ENCODE measurements at regions not wholly inside any gene's neighbourhood (a gene's known extent, or its start where the extent isn't known, plus 50 kb on each side); places are given as distances from the start of the nearest gene placed in this dataset.
"Not testable (repeated sequence)": the region's sequence is repeated elsewhere in the genome, so short reads cannot be mapped to it uniquely, and the experiment has no call there.

GRCh38 chr15:84130098-84130831 is 105.3 kb upstream of the GOLGA6L4 start:
- H3K27ac Mint-ChIP-seq; H3K4me3 Mint-ChIP-seq; H3K9me3 Mint-ChIP-seq; H3K4me1 Mint-ChIP-seq (ENCODE audit: low read depth); H3K36me3 Mint-ChIP-seq (ENCODE audit: insufficient read depth in 2 of 2); ATAC-seq (replicated peaks in 1 of 2); H3K27me3 Mint-ChIP-seq (ENCODE audit: low read depth); DNase-seq: not testable (repeated sequence)

GRCh38 chr15:84135931-84136456 is 99.6 kb upstream of the GOLGA6L4 start:
- not testable (repeated sequence) for H3K27me3 Mint-ChIP-seq (ENCODE audit: low read depth); ATAC-seq (replicated peaks in 1 of 2); H3K27ac Mint-ChIP-seq; H3K36me3 Mint-ChIP-seq (ENCODE audit: insufficient read depth in 2 of 2); H3K9me3 Mint-ChIP-seq; H3K4me3 Mint-ChIP-seq; DNase-seq; H3K4me1 Mint-ChIP-seq (ENCODE audit: low read depth)

- no peaks in the 10 kb centered on the region for H3K36me3 Mint-ChIP-seq (ENCODE audit: insufficient read depth in 2 of 2)
- peaks cover 13% of the 10 kb centered on the region for H3K4me1 Mint-ChIP-seq (ENCODE audit: low read depth)
- no peak overlapping the region for H3K27ac Mint-ChIP-seq
- no peaks in the 10 kb centered on the region for H3K27me3 Mint-ChIP-seq (ENCODE audit: low read depth)
- ATAC-seq (replicated peaks in 1 of 2) (peak; percentile 100), DNase-seq (peak; percentile 79 to 81)
- peak overlapping the region; percentile 58 for H3K4me3 Mint-ChIP-seq
- no peaks in the 10 kb centered on the region for H3K9me3 Mint-ChIP-seq
These were observed 92.7 kb upstream of the GOLGA6L4 start for GRCh38 chr15:84142888-84143337.

- no peaks in the 10 kb centered on the region for H3K27me3 Mint-ChIP-seq (ENCODE audit: low read depth)
- no peaks in the 10 kb centered on the region for H3K9me3 Mint-ChIP-seq
- no peak for DNase-seq
- no peaks in the 10 kb centered on the region for H3K36me3 Mint-ChIP-seq (ENCODE audit: insufficient read depth in 2 of 2)
- no peak for ATAC-seq (replicated peaks in 1 of 2)
- peaks cover 13% of the 10 kb centered on the region for H3K4me1 Mint-ChIP-seq (ENCODE audit: low read depth)
- peak overlapping the region; percentile 66 for H3K27ac Mint-ChIP-seq
- peak overlapping the region in 1 of 2 donors; percentile 58 for H3K4me3 Mint-ChIP-seq
These were observed 91.7 kb upstream of the GOLGA6L4 start for GRCh38 chr15:84143753-84144314.

- not testable (repeated sequence) for H3K27me3 Mint-ChIP-seq (ENCODE audit: low read depth); ATAC-seq (replicated peaks in 1 of 2); DNase-seq; H3K36me3 Mint-ChIP-seq (ENCODE audit: insufficient read depth in 2 of 2); H3K9me3 Mint-ChIP-seq; H3K27ac Mint-ChIP-seq; H3K4me3 Mint-ChIP-seq
- H3K4me1 Mint-ChIP-seq (ENCODE audit: low read depth): peaks cover 13% of the 10 kb centered on the region
These were observed 90.6 kb upstream of the GOLGA6L4 start for GRCh38 chr15:84144946-84145345.

GRCh38 chr15:84146299-84146698 is 89.3 kb upstream of the GOLGA6L4 start:
- not testable (repeated sequence) for H3K9me3 Mint-ChIP-seq; DNase-seq; H3K36me3 Mint-ChIP-seq (ENCODE audit: insufficient read depth in 2 of 2); ATAC-seq (replicated peaks in 1 of 2); H3K27ac Mint-ChIP-seq; H3K4me3 Mint-ChIP-seq; H3K27me3 Mint-ChIP-seq (ENCODE audit: low read depth)
- H3K4me1 Mint-ChIP-seq (ENCODE audit: low read depth): peaks cover 13% of the 10 kb centered on the region

GRCh38 chr15:84147307-84147706 is 88.3 kb upstream of the GOLGA6L4 start:
- not testable (repeated sequence) for H3K9me3 Mint-ChIP-seq; ATAC-seq (replicated peaks in 1 of 2); H3K4me3 Mint-ChIP-seq; H3K36me3 Mint-ChIP-seq (ENCODE audit: insufficient read depth in 2 of 2); DNase-seq; H3K27me3 Mint-ChIP-seq (ENCODE audit: low read depth); H3K27ac Mint-ChIP-seq
- peaks cover 13% of the 10 kb centered on the region for H3K4me1 Mint-ChIP-seq (ENCODE audit: low read depth)

- H3K36me3 Mint-ChIP-seq (ENCODE audit: insufficient read depth in 2 of 2): no peaks in the 10 kb centered on the region
- H3K27me3 Mint-ChIP-seq (ENCODE audit: low read depth): no peaks in the 10 kb centered on the region
- DNase-seq (no peak), ATAC-seq (replicated peaks in 1 of 2) (no peak)
- no peak overlapping the region for H3K4me3 Mint-ChIP-seq
- H3K4me1 Mint-ChIP-seq (ENCODE audit: low read depth): no peaks in the 10 kb centered on the region
- H3K9me3 Mint-ChIP-seq: no peaks in the 10 kb centered on the region
- no peak overlapping the region for H3K27ac Mint-ChIP-seq
These were observed 84.2 kb upstream of the GOLGA6L4 start for GRCh38 chr15:84151205-84151931.

GRCh38 chr15:84152381-84152979 is 83.1 kb upstream of the GOLGA6L4 start:
- not testable (repeated sequence) for H3K27me3 Mint-ChIP-seq (ENCODE audit: low read depth); H3K4me3 Mint-ChIP-seq; H3K4me1 Mint-ChIP-seq (ENCODE audit: low read depth); DNase-seq; ATAC-seq (replicated peaks in 1 of 2); H3K9me3 Mint-ChIP-seq; H3K27ac Mint-ChIP-seq; H3K36me3 Mint-ChIP-seq (ENCODE audit: insufficient read depth in 2 of 2)

- not testable (repeated sequence) for DNase-seq; H3K27me3 Mint-ChIP-seq (ENCODE audit: low read depth); ATAC-seq (replicated peaks in 1 of 2); H3K4me3 Mint-ChIP-seq; H3K27ac Mint-ChIP-seq; H3K36me3 Mint-ChIP-seq (ENCODE audit: insufficient read depth in 2 of 2); H3K9me3 Mint-ChIP-seq; H3K4me1 Mint-ChIP-seq (ENCODE audit: low read depth)
These were observed 81.9 kb upstream of the GOLGA6L4 start for GRCh38 chr15:84153655-84154140.

GRCh38 chr15:84154314-84154713 is 81.3 kb upstream of the GOLGA6L4 start:
- not testable (repeated sequence) for DNase-seq; H3K4me3 Mint-ChIP-seq; H3K27ac Mint-ChIP-seq; H3K36me3 Mint-ChIP-seq (ENCODE audit: insufficient read depth in 2 of 2); H3K4me1 Mint-ChIP-seq (ENCODE audit: low read depth); H3K9me3 Mint-ChIP-seq; H3K27me3 Mint-ChIP-seq (ENCODE audit: low read depth); ATAC-seq (replicated peaks in 1 of 2)

GRCh38 chr15:84154787-84155186 is 80.8 kb upstream of the GOLGA6L4 start:
- ATAC-seq (replicated peaks in 1 of 2); H3K36me3 Mint-ChIP-seq (ENCODE audit: insufficient read depth in 2 of 2); H3K9me3 Mint-ChIP-seq; H3K4me3 Mint-ChIP-seq; H3K4me1 Mint-ChIP-seq (ENCODE audit: low read depth); DNase-seq; H3K27me3 Mint-ChIP-seq (ENCODE audit: low read depth); H3K27ac Mint-ChIP-seq: not testable (repeated sequence)
